KMS-11 (cell line): ENCODE measurements at regions not wholly inside any gene's neighbourhood (a gene's known extent, or its start where the extent isn't known, plus 50 kb on each side); places are given as distances from the start of the nearest gene placed in this dataset.
"Not testable (repeated sequence)": the region's sequence is repeated elsewhere in the genome, so short reads cannot be mapped to it uniquely, and the experiment has no call there.

Experiments
- H2AFZ ChIP-seq: fragments of 200-600 bp; sonication (generic); 2 replicates; pipeline ENCODE4 v1.6.1; 2016; ENCODE audit warnings: antibody characterized with exemption, mixed run types, low read depth
- H3K27ac ChIP-seq: fragments of 200-600 bp; sonication (generic); 2 replicates; pipeline ENCODE4 v1.6.1; 2016; ENCODE audit warnings: mild to moderate bottlenecking, mixed run types
- H3K27me3 ChIP-seq: fragments of 200-600 bp; sonication (generic); 2 replicates; pipeline ENCODE4 v1.6.1; 2017; ENCODE audit warnings: mild to moderate bottlenecking, low read depth, mixed run types, moderate library complexity; ENCODE audit not compliant: insufficient read depth
- H3K36me3 ChIP-seq: fragments of 200-600 bp; sonication (generic); 2 replicates; pipeline ENCODE4 v1.6.1; 2017; ENCODE audit warnings: mild to moderate bottlenecking, mixed run types; ENCODE audit not compliant: insufficient read depth
- H3K4me1 ChIP-seq: fragments of 200-600 bp; sonication (generic); 2 replicates; pipeline ENCODE4 v1.6.1; 2016; ENCODE audit warnings: mild to moderate bottlenecking, low read depth, mixed run types; ENCODE audit not compliant: poor library complexity, severe bottlenecking
- H3K4me2 ChIP-seq: fragments of 200-600 bp; sonication (generic); 2 replicates; pipeline ENCODE4 v1.7.0; 2016; ENCODE audit warnings: mild to moderate bottlenecking, mixed run types
- H3K4me3 ChIP-seq: fragments of 200-600 bp; sonication (generic); IDR thresholded peaks from 2 replicates; pipeline ENCODE4 v1.6.1; 2017; ENCODE audit warnings: low read depth, low read length, mixed read lengths; ENCODE audit not compliant: insufficient read depth
- H3K79me2 ChIP-seq: fragments of 200-600 bp; sonication (generic); 2 replicates; pipeline ENCODE4 v1.6.1; 2016; ENCODE audit warnings: low read depth, mixed run types; ENCODE audit not compliant: insufficient read depth
- H3K9ac ChIP-seq: fragments of 200-600 bp; sonication (generic); 2 replicates; pipeline ENCODE4 v1.6.1; 2016; ENCODE audit warnings: mild to moderate bottlenecking, mixed run types
- H4K20me1 ChIP-seq: fragments of 200-600 bp; sonication (generic); 2 replicates; pipeline ENCODE4 v1.6.1; 2016; ENCODE audit warnings: mild to moderate bottlenecking, mixed run types; ENCODE audit not compliant: insufficient read depth
- CTCF ChIP-seq: fragments of 200-600 bp; sonication (generic); conservative IDR thresholded peaks from 2 replicates; pipeline ENCODE4 v1.6.1; 2017; ENCODE audit warnings: low read depth, mild to moderate bottlenecking, antibody characterized with exemption, low read length, moderate library complexity, mixed read lengths

- H3K27ac ChIP-seq: no peak overlapping the region
- H3K9ac ChIP-seq: no peak overlapping the region
- no peak overlapping the region for H2AFZ ChIP-seq
These were observed 66.3 kb upstream of the RASGRF1 start for GRCh38 chr15:79156704-79157375.

GRCh38 chr15:79154483-79155135, 64.0 kb upstream of the RASGRF1 start:
- Histone ChIP-seq H3K36me3 (no peaks in the 10 kb centered on the region), H3K27ac (no peak overlapping the region), H3K4me1 (no peaks in the 10 kb centered on the region), H3K4me2 (no peak overlapping the region), H3K79me2 (no peaks in the 10 kb centered on the region), H4K20me1 (no peaks in the 10 kb centered on the region), H2AFZ (no peak overlapping the region), H3K4me3 (no peak overlapping the region), H3K9ac (no peak overlapping the region), H3K27me3 (no peaks in the 10 kb centered on the region)
- TF ChIP-seq CTCF: no peak

More at GRCh38 chr15:79156704-79157375, 66.3 kb upstream of the RASGRF1 start:
- Histone ChIP-seq H3K27me3 (no peaks in the 10 kb centered on the region), H3K4me1 (no peaks in the 10 kb centered on the region), H3K4me2 (no peak overlapping the region), H4K20me1 (no peaks in the 10 kb centered on the region), H3K36me3 (no peaks in the 10 kb centered on the region), H3K4me3 (no peak overlapping the region), H3K79me2 (no peaks in the 10 kb centered on the region)
- no peak for TF ChIP-seq CTCF

- H3K27ac ChIP-seq, H2AFZ ChIP-seq, H4K20me1 ChIP-seq, H3K36me3 ChIP-seq, H3K4me3 ChIP-seq, H3K4me2 ChIP-seq, H3K79me2 ChIP-seq, H3K27me3 ChIP-seq, H3K9ac ChIP-seq, H3K4me1 ChIP-seq: not testable (repeated sequence)
These were observed 53.7 kb upstream of the RASGRF1 start for GRCh38 chr15:79144290-79144689.

GRCh38 chr15:79140846-79141570, 50.4 kb upstream of the RASGRF1 start:
- no peak for TF ChIP-seq CTCF
- Histone ChIP-seq H3K36me3 (no peaks in the 10 kb centered on the region), H3K4me3 (no peak overlapping the region), H3K79me2 (no peaks in the 10 kb centered on the region), H3K4me2 (no peak overlapping the region), H3K9ac (no peak overlapping the region), H4K20me1 (no peaks in the 10 kb centered on the region), H3K4me1 (no peaks in the 10 kb centered on the region), H2AFZ (no peak overlapping the region), H3K27me3 (no peaks in the 10 kb centered on the region), H3K27ac (no peak overlapping the region)
